A673 (cell line): ENCODE measurements at regions not wholly inside any gene's neighbourhood (a gene's known extent, or its start where the extent isn't known, plus 50 kb on each side); places are given as distances from the start of the nearest gene placed in this dataset.

Experiments
- BruUV-seq: library from RNA; stranded (reverse); fragments of 400-500 nt; replicated peaks from 2 replicates; lab custom pipeline; 2021; lab: Mats Ljungman, UMichigan
- CTCF ChIA-PET: fragments of 300-600 bp; sonication (Branson Sonifier 250); formaldehyde crosslinking; loops from one replicate; lab custom pipeline; 2022; ENCODE audit warnings: antibody characterized with exemption; lab: Charles Lee
- POLR2A ChIA-PET: fragments of 300-600 bp; sonication (Branson Sonifier 250); formaldehyde crosslinking; loops from one replicate; lab custom pipeline; 2022; ENCODE audit warnings: antibody characterized with exemption; ENCODE audit not compliant: low non-redundant PET; lab: Charles Lee
- DNase-seq: peaks from one replicate; pipeline ENCODE4 v3.0.0-alpha.2; 2015; ENCODE audit warnings: low spot score
- H3K27ac ChIP-seq: fragments of 200-600 bp; sonication (generic); 2 replicates; pipeline ENCODE4 v1.5.1; 2016; ENCODE audit warnings: mixed run types, low read depth, mild to moderate bottlenecking, mixed read lengths, antibody characterized with exemption, low read length; ENCODE audit not compliant: poor library complexity, severe bottlenecking
- H3K27me3 ChIP-seq: fragments of 200-600 bp; sonication (generic); replicated peaks from 2 replicates; pipeline ENCODE4 v1.6.1; 2017; ENCODE audit warnings: mixed run types, low read depth, mild to moderate bottlenecking, mixed read lengths, antibody characterized with exemption, low read length; ENCODE audit not compliant: insufficient read depth, poor library complexity
- H3K36me3 ChIP-seq: fragments of 200-600 bp; sonication (generic); 2 replicates; pipeline ENCODE4 v1.6.1; 2016; ENCODE audit warnings: mixed run types, mild to moderate bottlenecking, mixed read lengths, antibody characterized with exemption, low read length; ENCODE audit not compliant: insufficient read depth, poor library complexity, severe bottlenecking
- H3K4me1 ChIP-seq: fragments of 200-600 bp; sonication (generic); 2 replicates; pipeline ENCODE4 v1.6.1; 2017; ENCODE audit warnings: mixed run types, mild to moderate bottlenecking, mixed read lengths, antibody characterized with exemption, low read length; ENCODE audit not compliant: insufficient read depth, poor library complexity, severe bottlenecking
- H3K4me3 ChIP-seq: fragments of 200-600 bp; sonication (generic); 2 replicates; pipeline ENCODE4 v1.5.1; 2016; ENCODE audit warnings: low read depth, mixed run types, mild to moderate bottlenecking, mixed read lengths, low read length; ENCODE audit not compliant: poor library complexity, severe bottlenecking
- H3K9me3 ChIP-seq: fragments of 200-600 bp; sonication (generic); 2 replicates; pipeline ENCODE4 v1.6.1; 2016; ENCODE audit warnings: mixed run types, low read depth, mild to moderate bottlenecking, mixed read lengths, antibody characterized with exemption, low read length; ENCODE audit not compliant: poor library complexity, severe bottlenecking
- CTCF ChIP-seq: fragments of 300-800, 200-600 bp; sonication (generic); conservative IDR thresholded peaks from 2 replicates; pipeline ENCODE4 v1.5.1; 2017; ENCODE audit warnings: low read depth, mild to moderate bottlenecking, antibody characterized with exemption, low read length, moderate library complexity, mixed read lengths
- EZH2 ChIP-seq: fragments of 200-600 bp; sonication (generic); IDR thresholded peaks from 2 replicates; pipeline ENCODE4 v1.6.1; 2017; ENCODE audit warnings: borderline replicate concordance, low read depth, mild to moderate bottlenecking, mixed read lengths, antibody characterized with exemption, low read length; ENCODE audit not compliant: poor library complexity, severe bottlenecking
- intact Hi-C: fragments of 100-400 bp; cut with micrococcal nuclease; formaldehyde crosslinking; loops from one replicate; pipeline ENCODE4 v1.10.0; 2022; ENCODE audit not compliant: unreplicated experiment

- no TSS peak for BruUV-seq
- intact Hi-C loops, result no loop called here
- TF ChIP-seq EZH2, result no peak
- Histone ChIP-seq H3K4me1 (no peaks in the 10 kb centered on the region), H3K4me3 (no peak overlapping the region), H3K27ac (no peak overlapping the region), H3K9me3 (no peaks in the 10 kb centered on the region), H3K36me3 (no peaks in the 10 kb centered on the region), H3K27me3 (no peaks in the 10 kb centered on the region)
- DNase-seq, result no peak
- ChIA-PET CTCF (interaction anchor here (1.0 kb wide), 1 partner anchor 94 kb away, joined by 3 read pairs; no protein-coding TSS in a partner anchor), POLR2A (no interaction called here)
Observed at GRCh38 chr4:126375462-126376054, 1060.8 kb downstream of the FAT4 start.

GRCh38 chr4:126385954-126386353 is 1071.2 kb downstream of the FAT4 start:
- DNase-seq, result no peak
- Histone ChIP-seq H3K4me1 (no peaks in the 10 kb centered on the region), H3K4me3 (no peak overlapping the region), H3K27ac (no peak overlapping the region), H3K27me3 (no peaks in the 10 kb centered on the region), H3K36me3 (no peaks in the 10 kb centered on the region), H3K9me3 (no peaks in the 10 kb centered on the region)
- CTCF ChIA-PET, result no interaction called here
- BruUV-seq, result no TSS peak
- TF ChIP-seq CTCF, result no peak
- TF ChIP-seq EZH2, result no peak
- intact Hi-C loops, result no loop called here
- POLR2A ChIA-PET, result no interaction called here

GRCh38 chr4:126386512-126386911 is 1071.8 kb downstream of the FAT4 start:
- TF ChIP-seq CTCF (no peak), EZH2 (no peak)
- H3K9me3 ChIP-seq, result no peaks in the 10 kb centered on the region
- ChIA-PET POLR2A (no interaction called here), CTCF (no interaction called here)
- no peak for DNase-seq
- no peaks in the 10 kb centered on the region for H3K36me3 ChIP-seq
- intact Hi-C loops, result no loop called here
- no peak overlapping the region for H3K4me3 ChIP-seq
- no peaks in the 10 kb centered on the region for H3K4me1 ChIP-seq
- no peaks in the 10 kb centered on the region for H3K27me3 ChIP-seq
- no TSS peak for BruUV-seq
- no peak overlapping the region for H3K27ac ChIP-seq

GRCh38 chr4:126395664-126396063 is 1080.9 kb downstream of the FAT4 start:
- Histone ChIP-seq H3K27me3 (no peaks in the 10 kb centered on the region), H3K9me3 (no peaks in the 10 kb centered on the region), H3K4me3 (no peak overlapping the region), H3K4me1 (no peaks in the 10 kb centered on the region), H3K27ac (no peak overlapping the region), H3K36me3 (no peaks in the 10 kb centered on the region)
- POLR2A ChIA-PET, result no interaction called here
- no peak for DNase-seq
- intact Hi-C loops, result no loop called here
- no peak for TF ChIP-seq EZH2
- no peak for TF ChIP-seq CTCF
- no TSS peak for BruUV-seq
- CTCF ChIA-PET, result no interaction called here
